GM10266 (cell line): ENCODE measurements at regions not wholly inside any gene's neighbourhood (a gene's known extent, or its start where the extent isn't known, plus 50 kb on each side); places are given as distances from the start of the nearest gene placed in this dataset.
"Not testable (repeated sequence)": the region's sequence is repeated elsewhere in the genome, so short reads cannot be mapped to it uniquely, and the experiment has no call there.

Experiments used
- DNase-seq: peaks from one replicate; pipeline ENCODE4 v3.0.0; 2012; ENCODE audit errors: extremely low spot score
- TF ChIP-seq, protein P1 (sequence below): IDR thresholded peaks from 2 replicates; pipeline ENCODE4 v1.5.1; 2012; ENCODE audit warnings: mild to moderate bottlenecking, low read depth; ENCODE audit not compliant: control insufficient read depth, insufficient read depth; ENCODE audit errors: missing control alignments

DNA sequence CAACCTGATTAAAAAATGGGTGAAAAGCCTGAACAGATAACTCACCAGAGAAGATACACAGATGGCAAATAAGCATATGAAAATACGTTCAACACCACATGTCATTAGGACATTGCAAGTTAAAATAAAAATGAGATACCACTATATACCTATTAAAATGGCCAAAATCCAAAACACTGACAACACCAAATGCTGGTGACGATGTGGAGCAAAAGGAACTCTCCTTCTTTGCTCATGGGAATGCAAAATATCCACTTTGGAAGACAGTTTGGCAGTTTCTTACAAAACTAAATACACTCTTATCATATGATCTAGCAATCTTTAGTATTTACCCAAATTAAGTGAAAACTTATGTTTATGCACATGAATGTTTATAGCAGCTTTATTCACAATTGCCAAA is 100.5 kb upstream of the ARID1B start:
- TF ChIP-seq, protein P1, sequence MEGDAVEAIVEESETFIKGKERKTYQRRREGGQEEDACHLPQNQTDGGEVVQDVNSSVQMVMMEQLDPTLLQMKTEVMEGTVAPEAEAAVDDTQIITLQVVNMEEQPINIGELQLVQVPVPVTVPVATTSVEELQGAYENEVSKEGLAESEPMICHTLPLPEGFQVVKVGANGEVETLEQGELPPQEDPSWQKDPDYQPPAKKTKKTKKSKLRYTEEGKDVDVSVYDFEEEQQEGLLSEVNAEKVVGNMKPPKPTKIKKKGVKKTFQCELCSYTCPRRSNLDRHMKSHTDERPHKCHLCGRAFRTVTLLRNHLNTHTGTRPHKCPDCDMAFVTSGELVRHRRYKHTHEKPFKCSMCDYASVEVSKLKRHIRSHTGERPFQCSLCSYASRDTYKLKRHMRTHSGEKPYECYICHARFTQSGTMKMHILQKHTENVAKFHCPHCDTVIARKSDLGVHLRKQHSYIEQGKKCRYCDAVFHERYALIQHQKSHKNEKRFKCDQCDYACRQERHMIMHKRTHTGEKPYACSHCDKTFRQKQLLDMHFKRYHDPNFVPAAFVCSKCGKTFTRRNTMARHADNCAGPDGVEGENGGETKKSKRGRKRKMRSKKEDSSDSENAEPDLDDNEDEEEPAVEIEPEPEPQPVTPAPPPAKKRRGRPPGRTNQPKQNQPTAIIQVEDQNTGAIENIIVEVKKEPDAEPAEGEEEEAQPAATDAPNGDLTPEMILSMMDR, result no peak
- DNase-seq, result no peak

DNA sequence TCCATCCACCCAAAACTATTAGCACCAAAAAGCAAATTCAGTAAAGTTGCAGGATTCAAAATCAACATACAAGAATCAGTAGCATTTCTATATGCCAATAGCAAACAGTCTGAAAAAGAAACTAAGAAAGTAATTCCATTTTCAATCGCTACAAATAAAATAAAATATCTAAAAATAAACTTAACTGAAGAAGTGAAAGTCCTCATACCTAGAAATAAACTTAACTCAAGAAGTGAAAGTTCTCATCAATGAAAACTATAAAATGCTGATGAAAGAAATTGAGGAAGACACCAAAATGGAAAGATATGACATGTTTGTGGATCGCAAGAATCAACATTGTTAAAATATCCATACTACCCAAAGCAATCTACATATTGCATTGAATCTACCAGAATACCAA is 103.0 kb upstream of the ARID1B start:
- DNase-seq, result no peak
- TF ChIP-seq, protein P1, result no peak

DNA sequence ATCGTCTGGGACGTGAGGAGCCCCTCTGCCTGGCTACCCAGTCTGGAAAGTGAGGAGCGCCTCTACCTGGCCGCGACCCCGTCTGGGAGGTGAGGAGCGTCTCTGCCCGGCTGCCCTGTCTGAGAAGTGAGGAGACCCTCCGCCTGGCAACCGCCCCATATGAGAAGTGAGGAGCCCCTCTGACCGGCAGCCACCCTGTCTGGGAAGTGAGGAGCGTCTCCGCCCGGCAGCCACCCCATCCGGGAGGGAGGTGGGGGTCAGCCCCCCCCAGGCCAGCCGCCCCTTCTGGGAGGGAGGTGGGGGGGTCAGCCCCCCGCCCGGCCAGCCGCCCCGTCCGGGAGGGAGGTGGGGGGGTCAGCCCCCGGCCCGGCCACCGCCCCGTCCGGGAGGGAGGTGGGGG is 107.1 kb upstream of the ARID1B start:
- not testable (repeated sequence) for DNase-seq

DNA sequence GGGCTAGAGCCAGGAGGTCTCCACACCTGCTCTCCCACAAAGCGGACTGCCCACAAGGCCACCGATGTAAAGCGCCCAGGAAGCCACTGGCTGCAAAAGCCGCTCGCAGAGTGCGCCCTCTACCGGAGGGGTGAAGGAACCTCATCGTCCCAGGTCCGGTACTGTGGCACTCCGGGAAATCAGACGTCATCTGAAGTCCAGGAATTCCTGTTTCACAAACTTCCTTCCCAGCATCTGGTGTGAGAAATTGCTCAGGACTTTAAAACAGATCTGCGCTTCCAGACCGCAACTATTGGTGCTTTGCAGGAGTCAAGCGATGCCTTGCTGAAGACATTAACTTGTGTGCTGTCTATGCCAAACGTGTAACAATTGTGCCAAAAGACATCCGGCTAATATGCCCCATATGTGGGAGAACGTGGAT is 115.1 kb upstream of the ARID1B start:
- TF ChIP-seq, protein P1, result no peak
- no peak for DNase-seq

DNA sequence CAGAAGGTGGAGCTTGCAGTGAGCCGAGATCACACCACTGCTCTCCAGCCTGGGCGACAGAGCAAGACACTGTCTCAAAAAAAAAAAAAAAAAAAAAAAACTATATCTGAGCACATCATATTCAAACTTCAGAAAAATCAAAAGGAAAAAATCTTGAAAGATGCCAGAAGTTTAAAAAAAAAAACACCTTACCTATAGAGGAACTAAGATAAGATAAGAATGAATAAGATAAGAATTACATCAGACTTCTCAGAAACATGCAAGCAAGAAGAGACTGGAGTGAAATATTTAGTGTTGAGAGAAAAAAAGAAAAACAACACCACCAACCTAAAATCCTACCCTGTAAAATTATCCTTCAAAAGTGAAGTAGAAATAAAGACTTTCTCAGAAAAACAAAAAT is 116.8 kb upstream of the ARID1B start:
- TF ChIP-seq, protein P1, result no peak
- no peak for DNase-seq

DNA sequence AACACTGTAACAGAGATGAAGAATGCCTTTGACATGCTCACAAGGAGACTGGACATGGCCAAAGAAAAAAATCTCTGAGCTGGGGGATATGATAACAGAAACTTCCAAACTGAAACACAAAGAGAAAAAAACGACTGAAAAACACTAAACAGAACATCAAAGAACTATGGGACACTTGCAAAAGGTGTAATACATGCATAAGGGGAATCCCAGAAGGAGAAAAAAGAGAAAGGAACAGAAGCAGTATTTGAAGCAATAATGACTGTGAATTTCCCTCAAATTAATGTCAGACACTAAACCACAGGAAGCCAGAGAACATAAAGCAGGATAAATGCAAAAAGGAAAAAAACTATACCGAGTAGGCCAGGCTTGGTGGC is 117.4 kb upstream of the ARID1B start:
- no peak for DNase-seq
- TF ChIP-seq, protein P1, result no peak

DNA sequence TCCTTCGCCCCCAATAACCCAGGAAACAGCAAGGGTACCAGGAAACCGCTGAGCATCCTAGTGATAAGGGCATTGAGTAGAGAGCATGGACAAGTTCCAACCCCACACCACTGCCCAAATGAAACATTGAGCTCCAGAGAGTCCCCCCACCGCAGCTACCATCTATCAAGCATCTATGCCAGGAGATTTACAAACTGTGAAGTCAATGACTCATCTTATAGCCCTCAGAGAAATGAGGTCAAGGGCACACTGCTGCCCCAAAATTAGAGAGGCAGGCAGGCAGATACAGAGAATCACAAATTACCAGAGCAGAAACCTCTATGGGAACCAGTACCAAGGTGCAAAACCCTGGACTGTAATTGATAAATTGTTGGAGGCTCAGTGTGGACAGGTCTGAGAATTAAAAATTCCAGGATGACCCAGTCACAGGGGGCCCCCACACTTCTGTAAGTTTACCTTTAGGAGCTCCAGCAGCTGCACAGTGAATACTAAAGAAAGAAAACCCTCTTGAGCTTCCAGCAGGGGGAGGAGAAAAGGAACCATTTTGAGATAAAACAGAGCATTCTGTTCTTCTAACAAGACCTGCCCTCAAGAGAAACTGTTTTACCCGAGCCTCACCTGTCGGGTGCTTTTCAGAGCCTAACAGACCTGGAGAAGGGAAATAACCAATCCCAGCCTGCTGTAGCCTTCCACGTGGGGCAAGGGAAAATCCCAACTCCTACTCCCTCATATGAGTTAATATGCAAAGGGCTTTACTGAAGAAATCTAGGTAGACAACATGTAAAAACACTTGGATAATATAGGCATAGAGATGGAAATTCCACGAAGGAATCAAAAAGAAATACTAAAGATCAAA is 118.0 kb upstream of the ARID1B start:
- DNase-seq, result peak; percentile 23
- TF ChIP-seq, protein P1, result no peak
